Duodenal mucosa (tissue), 2 donors: ENCODE measurements at regions not wholly inside any gene's neighbourhood (a gene's known extent, or its start where the extent isn't known, plus 50 kb on each side); places are given as distances from the start of the nearest gene placed in this dataset.

Experiments used
- H3K27ac ChIP-seq: one replicate; pipeline ENCODE4 v1.7.0; 2013; ENCODE audit warnings: low read depth, low read length
- H3K27me3 ChIP-seq, 2 donors: one replicate each; pipeline ENCODE4 v1.7.0; 2013; ENCODE audit warnings: low read length in 2 of 2, control low read depth in 1 of 2; ENCODE audit not compliant: insufficient read depth in 2 of 2, control insufficient read depth in 1 of 2
- H3K36me3 ChIP-seq, 2 donors: one replicate each; pipeline ENCODE4 v1.7.0; 2013; ENCODE audit warnings: low read length in 2 of 2, control low read depth in 1 of 2; ENCODE audit not compliant: insufficient read depth in 2 of 2, control insufficient read depth in 1 of 2
- H3K4me1 ChIP-seq, 2 donors: one replicate each; pipeline ENCODE4 v1.7.0; 2013; ENCODE audit warnings: low read length in 2 of 2, control low read depth in 1 of 2; ENCODE audit not compliant: insufficient read depth in 2 of 2, control insufficient read depth in 1 of 2
- H3K4me3 ChIP-seq, 2 donors: one replicate each; pipeline ENCODE4 v1.7.0; 2013; ENCODE audit warnings: low read length in 2 of 2, low read depth in 1 of 2
- H3K9ac ChIP-seq, 2 donors: one replicate each; pipeline ENCODE4 v1.7.0; 2013; ENCODE audit warnings: low read length in 2 of 2, low read depth in 1 of 2
- H3K9me3 ChIP-seq, 2 donors: one replicate each; pipeline ENCODE4 v1.7.0; 2013; ENCODE audit warnings: low read length in 2 of 2, control low read depth in 1 of 2; ENCODE audit not compliant: control insufficient read depth in 1 of 2

GRCh38 chr20:56796345-56796744 is 167.2 kb downstream of the TFAP2C start:
- H3K9me3 ChIP-seq: no peaks in the 10 kb centered on the region
- H3K27ac ChIP-seq: no peak overlapping the region
- H3K4me3 ChIP-seq: no peak overlapping the region
- no peaks in the 10 kb centered on the region for H3K27me3 ChIP-seq
- H3K36me3 ChIP-seq: no peaks in the 10 kb centered on the region
- H3K4me1 ChIP-seq: no peaks in the 10 kb centered on the region
- H3K9ac ChIP-seq: no peak overlapping the region

- Histone ChIP-seq H3K36me3 (no peaks in the 10 kb centered on the region), H3K27me3 (no peaks in the 10 kb centered on the region), H3K27ac (no peak overlapping the region), H3K4me3 (no peak overlapping the region), H3K4me1 (no peaks in the 10 kb centered on the region), H3K9me3 (no peaks in the 10 kb centered on the region), H3K9ac (no peak overlapping the region)
These were observed 167.9 kb downstream of the TFAP2C start for GRCh38 chr20:56797023-56797422.

GRCh38 chr20:56798634-56799033 is 169.5 kb downstream of the TFAP2C start:
- no peak overlapping the region for H3K4me3 ChIP-seq
- no peaks in the 10 kb centered on the region for H3K27me3 ChIP-seq
- no peaks in the 10 kb centered on the region for H3K9me3 ChIP-seq
- H3K9ac ChIP-seq: no peak overlapping the region
- no peaks in the 10 kb centered on the region for H3K4me1 ChIP-seq
- H3K27ac ChIP-seq: no peak overlapping the region
- no peaks in the 10 kb centered on the region for H3K36me3 ChIP-seq

- H3K9ac ChIP-seq: no peak overlapping the region
- no peaks in the 10 kb centered on the region for H3K36me3 ChIP-seq
- H3K27ac ChIP-seq: no peak overlapping the region
- H3K9me3 ChIP-seq: no peaks in the 10 kb centered on the region
- no peaks in the 10 kb centered on the region for H3K27me3 ChIP-seq
- H3K4me3 ChIP-seq: no peak overlapping the region
- H3K4me1 ChIP-seq: no peaks in the 10 kb centered on the region
These were observed 170.1 kb downstream of the TFAP2C start for GRCh38 chr20:56799187-56799586.

- H3K27ac ChIP-seq: no peak overlapping the region
- no peaks in the 10 kb centered on the region for H3K9me3 ChIP-seq
- H3K27me3 ChIP-seq: peaks cover 0 to 3% of the 10 kb centered on the region in 2 donors
- H3K9ac ChIP-seq: no peak overlapping the region
- no peaks in the 10 kb centered on the region for H3K4me1 ChIP-seq
- H3K4me3 ChIP-seq: no peak overlapping the region
- H3K36me3 ChIP-seq: no peaks in the 10 kb centered on the region
These were observed 171.0 kb downstream of the TFAP2C start for GRCh38 chr20:56800088-56800487.

GRCh38 chr20:56801971-56802755 is 173.1 kb downstream of the TFAP2C start:
- Histone ChIP-seq H3K9ac (no peak overlapping the region), H3K27me3 (peaks cover 0 to 3% of the 10 kb centered on the region in 2 donors), H3K4me1 (no peaks in the 10 kb centered on the region), H3K4me3 (no peak overlapping the region), H3K27ac (no peak overlapping the region), H3K36me3 (no peaks in the 10 kb centered on the region), H3K9me3 (no peaks in the 10 kb centered on the region)

- peaks cover 0 to 3% of the 10 kb centered on the region in 2 donors for H3K27me3 ChIP-seq
- no peaks in the 10 kb centered on the region for H3K36me3 ChIP-seq
- H3K9me3 ChIP-seq: no peaks in the 10 kb centered on the region
- no peak overlapping the region for H3K27ac ChIP-seq
- no peaks in the 10 kb centered on the region for H3K4me1 ChIP-seq
- H3K4me3 ChIP-seq: no peak overlapping the region
- no peak overlapping the region for H3K9ac ChIP-seq
These were observed 173.7 kb downstream of the TFAP2C start for GRCh38 chr20:56802805-56803204.

- Histone ChIP-seq H3K9me3 (no peaks in the 10 kb centered on the region), H3K4me1 (no peaks in the 10 kb centered on the region), H3K36me3 (no peaks in the 10 kb centered on the region), H3K4me3 (no peak overlapping the region), H3K27ac (no peak overlapping the region), H3K27me3 (peaks cover 0 to 10% of the 10 kb centered on the region in 2 donors), H3K9ac (no peak overlapping the region)
These were observed 176.2 kb downstream of the TFAP2C start for GRCh38 chr20:56805313-56805712.

GRCh38 chr20:56805966-56806365 is 176.9 kb downstream of the TFAP2C start:
- no peak overlapping the region for H3K9ac ChIP-seq
- H3K27me3 ChIP-seq: peaks cover 0 to 10% of the 10 kb centered on the region in 2 donors
- no peak overlapping the region for H3K27ac ChIP-seq
- no peaks in the 10 kb centered on the region for H3K4me1 ChIP-seq
- H3K4me3 ChIP-seq: no peak overlapping the region
- no peaks in the 10 kb centered on the region for H3K36me3 ChIP-seq
- H3K9me3 ChIP-seq: no peaks in the 10 kb centered on the region

- H3K36me3 ChIP-seq: no peaks in the 10 kb centered on the region
- no peak overlapping the region for H3K9ac ChIP-seq
- no peak overlapping the region for H3K27ac ChIP-seq
- no peaks in the 10 kb centered on the region for H3K4me1 ChIP-seq
- H3K4me3 ChIP-seq: no peak overlapping the region
- H3K9me3 ChIP-seq: no peaks in the 10 kb centered on the region
- H3K27me3 ChIP-seq: peaks cover 0 to 10% of the 10 kb centered on the region in 2 donors
These were observed 177.9 kb downstream of the TFAP2C start for GRCh38 chr20:56806952-56807517.
